ENCODE measurements at regions not wholly inside any gene's neighbourhood (a gene's known extent, or its start where the extent isn't known, plus 50 kb on each side); places are given as distances from the start of the nearest gene placed in this dataset.
"Not testable (repeated sequence)": the region's sequence is repeated elsewhere in the genome, so short reads cannot be mapped to it uniquely, and the experiment has no call there.

GRCh38 chr9:2373648-2374047, 247.9 kb upstream of the VLDLR start:
- DNase-seq = no peak
- Histone ChIP-seq H3K9me3 (replicated peaks) (no peaks in the 10 kb centered on the region; the same call in 1 of the 2 replicates), H3K27ac (no peak overlapping the region), H3K4me1 (no peaks in the 10 kb centered on the region), H3K36me3 (no peaks in the 10 kb centered on the region), H3K4me3 (no peak overlapping the region), H3K27me3 (no peaks in the 10 kb centered on the region)

DNA sequence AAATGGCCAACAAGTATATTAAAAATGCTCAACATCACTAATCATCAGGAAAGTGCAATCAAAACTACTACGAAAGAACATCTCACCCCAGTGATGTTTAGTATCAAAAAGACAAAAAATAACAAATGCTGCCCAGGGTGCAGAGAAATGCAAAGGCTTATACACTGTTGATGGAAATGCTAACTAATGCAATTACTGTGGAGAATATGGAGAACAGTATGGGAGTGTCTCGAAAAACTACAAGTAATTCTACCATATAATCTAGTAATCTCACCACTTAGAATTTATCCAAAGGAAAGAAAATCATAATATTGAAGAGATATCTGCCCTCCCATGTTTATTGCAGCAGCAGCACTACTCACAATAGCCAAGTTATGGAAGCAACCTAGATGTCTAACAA, 246.5 kb upstream of the VLDLR start:
- Histone ChIP-seq H3K4me3 (no peak overlapping the region), H3K36me3 (no peaks in the 10 kb centered on the region), H3K4me1 (no peaks in the 10 kb centered on the region), H3K27me3 (no peaks in the 10 kb centered on the region), H3K27ac (no peak overlapping the region), H3K9me3 (replicated peaks) (no peaks in the 10 kb centered on the region; the same call in 1 of the 2 replicates)
- DNase-seq = no peak

DNA sequence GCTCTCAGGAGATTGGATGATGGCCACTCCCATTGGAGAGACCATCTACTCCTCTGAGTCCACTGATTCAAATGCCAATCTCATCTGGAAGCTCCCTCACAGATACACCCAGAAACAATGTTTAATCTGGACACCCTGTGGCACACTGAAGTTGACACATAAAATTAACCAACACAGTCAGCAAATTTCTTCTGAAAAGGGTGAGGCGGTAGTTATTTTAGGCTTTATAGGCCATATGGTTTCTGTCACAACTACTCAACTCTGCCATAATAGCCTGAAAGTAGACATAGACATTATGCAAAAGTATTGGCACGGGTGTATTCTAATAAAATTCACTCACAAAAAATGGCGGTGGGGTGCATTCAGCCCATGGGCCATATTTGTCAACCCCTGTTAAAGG, 244.5 kb upstream of the VLDLR start:
- Histone ChIP-seq H3K4me1 (no peaks in the 10 kb centered on the region), H3K27me3 (no peaks in the 10 kb centered on the region)

DNA sequence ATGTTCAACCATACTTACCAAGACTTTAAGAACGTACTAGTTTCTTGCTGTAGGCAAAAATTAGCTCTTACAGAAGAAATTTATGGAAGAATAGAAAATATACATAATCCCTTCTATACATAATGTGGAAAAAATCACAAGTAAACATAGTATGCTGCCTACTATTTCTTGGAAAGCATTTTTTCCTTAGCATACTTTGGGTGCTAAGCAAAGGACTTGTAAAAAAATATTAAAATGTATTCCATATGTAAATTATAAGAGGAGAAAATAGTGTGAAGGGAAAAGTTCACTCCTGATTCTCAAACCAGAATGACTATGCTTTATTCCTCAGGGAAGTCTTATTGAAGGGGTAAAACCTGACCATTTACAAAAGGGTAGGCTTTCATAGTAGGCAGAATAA, 243.8 kb upstream of the VLDLR start:
- no peaks in the 10 kb centered on the region for H3K36me3 ChIP-seq
- H3K4me3 ChIP-seq = no peak overlapping the region
- no peaks in the 10 kb centered on the region; the same call in 1 of the 2 replicates for H3K9me3 ChIP-seq (replicated peaks)
- no peak overlapping the region for H3K27ac ChIP-seq
- H3K27me3 ChIP-seq = no peaks in the 10 kb centered on the region
- no peaks in the 10 kb centered on the region for H3K4me1 ChIP-seq
- DNase-seq = no peak

More for the DNA sequence above, 244.5 kb upstream of the VLDLR start:
- no peaks in the 10 kb centered on the region; the same call in 1 of the 2 replicates for H3K9me3 ChIP-seq (replicated peaks)
- H3K27ac ChIP-seq = no peak overlapping the region
- no peak for DNase-seq
- no peaks in the 10 kb centered on the region for H3K36me3 ChIP-seq
- H3K4me3 ChIP-seq = no peak overlapping the region

DNA sequence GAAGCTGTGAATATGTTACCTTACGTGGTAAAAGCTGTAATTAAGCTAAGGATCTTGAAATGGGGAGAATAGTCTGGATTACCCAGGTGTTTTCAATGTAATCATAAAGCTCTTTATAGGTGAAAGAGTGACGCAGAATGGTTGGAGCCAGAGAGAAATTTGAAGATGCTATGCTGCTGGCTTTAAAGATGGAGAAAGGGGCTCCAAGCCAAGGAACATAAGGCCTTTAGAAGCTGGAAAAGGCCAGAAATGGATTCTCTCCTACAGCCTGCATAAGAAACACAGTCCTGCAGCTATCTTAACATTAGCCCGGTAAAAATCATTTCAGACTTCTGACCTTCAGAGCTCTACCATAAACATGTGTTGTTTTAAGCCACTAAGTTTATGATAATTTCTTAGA, 243.3 kb upstream of the VLDLR start:
- Histone ChIP-seq H3K4me1 (no peaks in the 10 kb centered on the region), H3K27me3 (no peaks in the 10 kb centered on the region), H3K9me3 (replicated peaks) (no peaks in the 10 kb centered on the region; the same call in 1 of the 2 replicates), H3K4me3 (no peak overlapping the region), H3K36me3 (no peaks in the 10 kb centered on the region), H3K27ac (no peak overlapping the region)
- DNase-seq = no peak

DNA sequence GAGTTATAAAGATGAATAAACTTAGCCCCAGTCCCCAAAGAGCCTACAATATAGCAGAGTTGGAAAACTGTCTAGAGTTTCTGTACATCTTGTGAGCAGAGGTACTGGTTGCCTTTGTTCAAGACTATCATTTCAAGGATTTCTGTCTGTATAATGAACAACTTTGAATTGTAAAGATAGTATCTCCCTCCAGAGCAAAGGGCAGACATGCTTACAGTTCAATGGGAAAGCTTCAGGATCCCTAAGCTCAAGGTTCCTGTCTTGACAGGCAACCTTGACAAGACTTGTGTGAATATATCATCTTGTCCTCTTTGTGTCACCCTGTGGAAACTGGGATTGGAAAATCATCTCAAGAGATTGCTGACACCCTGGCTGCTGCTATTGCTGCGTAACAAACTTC, 242.8 kb upstream of the VLDLR start:
- Histone ChIP-seq H3K36me3 (no peaks in the 10 kb centered on the region), H3K4me3 (no peak overlapping the region), H3K9me3 (replicated peaks) (no peaks in the 10 kb centered on the region; the same call in 1 of the 2 replicates), H3K27me3 (no peaks in the 10 kb centered on the region), H3K4me1 (no peaks in the 10 kb centered on the region), H3K27ac (no peak overlapping the region)
- DNase-seq = no peak

DNA sequence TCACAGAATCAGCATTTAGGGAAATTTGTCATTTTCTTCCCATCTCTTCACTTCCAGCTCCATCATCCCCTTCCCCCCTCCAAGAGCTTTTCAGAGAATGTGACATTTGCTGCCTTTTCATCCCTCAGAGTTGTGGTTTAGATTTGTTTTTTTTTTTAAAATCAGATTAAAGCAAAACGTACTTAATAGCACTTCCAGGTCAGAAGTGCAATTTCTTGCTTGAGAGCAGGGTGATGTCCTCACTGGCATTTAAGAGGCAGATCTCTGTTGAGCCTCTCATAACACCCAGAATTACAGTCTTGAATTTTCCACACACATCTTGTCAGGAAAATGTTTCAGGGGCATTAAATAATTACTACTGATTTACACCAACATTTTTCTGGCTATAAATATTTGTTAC, 236.8 kb upstream of the VLDLR start:
- Histone ChIP-seq H3K27ac (no peak overlapping the region), H3K4me1 (0 out of 2 replicates have a peak, but pooled peaks cover 5% of the 10 kb centered on the region), H3K9me3 (replicated peaks) (no peaks in the 10 kb centered on the region), H3K27me3 (no peaks in the 10 kb centered on the region), H3K4me3 (no peak overlapping the region), H3K36me3 (no peaks in the 10 kb centered on the region)
- DNase-seq = no peak

GRCh38 chr9:2385746-2386145, 235.8 kb upstream of the VLDLR start:
- Histone ChIP-seq H3K27ac (no peak overlapping the region), H3K4me1 (0 out of 2 replicates have a peak, but pooled peaks cover 5% of the 10 kb centered on the region), H3K36me3 (no peaks in the 10 kb centered on the region), H3K27me3 (no peaks in the 10 kb centered on the region), H3K9me3 (replicated peaks) (no peaks in the 10 kb centered on the region), H3K4me3 (no peak overlapping the region)
- no peak for DNase-seq

DNA sequence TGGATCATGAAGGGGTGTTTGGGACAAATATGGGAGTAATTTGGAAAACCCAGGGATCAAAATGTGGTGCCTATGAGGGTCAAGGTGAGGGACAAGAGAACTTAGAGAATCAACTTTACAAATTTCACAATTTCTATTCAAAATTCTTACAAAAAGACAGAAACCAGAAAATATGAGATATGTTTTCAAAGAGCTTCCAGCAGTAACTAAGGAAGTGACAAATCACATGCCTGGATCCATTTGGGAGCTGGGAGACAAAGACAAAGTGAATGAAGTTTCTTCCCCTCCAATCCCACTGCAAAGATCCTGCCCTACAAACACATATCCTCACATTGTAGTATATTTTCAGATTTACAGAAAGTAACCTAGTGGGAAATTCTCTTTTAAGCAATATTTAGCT, 235.0 kb upstream of the VLDLR start:
- Histone ChIP-seq H3K4me1 (0 out of 2 replicates have a peak, but pooled peaks cover 5% of the 10 kb centered on the region), H3K36me3 (no peaks in the 10 kb centered on the region), H3K27ac (no peak overlapping the region), H3K4me3 (no peak overlapping the region), H3K9me3 (replicated peaks) (no peaks in the 10 kb centered on the region), H3K27me3 (no peaks in the 10 kb centered on the region)
- no peak for DNase-seq

DNA sequence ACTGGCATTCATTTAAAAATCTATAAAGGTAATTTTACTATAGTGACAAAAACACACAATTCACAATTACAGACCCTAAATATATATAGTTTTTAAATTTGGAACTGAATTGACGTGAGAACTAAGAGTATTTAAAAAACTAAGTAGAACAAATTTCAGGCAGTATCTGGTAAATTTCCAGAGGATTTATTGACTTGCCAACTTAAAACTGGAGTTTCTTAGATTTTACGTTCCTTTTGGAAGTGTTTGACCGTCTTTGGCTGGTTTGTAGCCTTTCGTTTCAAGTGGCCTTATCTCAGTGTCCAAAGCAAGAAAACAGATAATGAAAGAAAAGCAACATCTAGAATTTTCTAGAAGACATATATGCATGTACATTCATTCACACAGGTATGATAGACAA, 234.4 kb upstream of the VLDLR start:
- Histone ChIP-seq H3K9me3 (replicated peaks) (no peaks in the 10 kb centered on the region), H3K4me3 (no peak overlapping the region), H3K4me1 (0 out of 2 replicates have a peak, but pooled peaks cover 5% of the 10 kb centered on the region), H3K36me3 (no peaks in the 10 kb centered on the region), H3K27me3 (no peaks in the 10 kb centered on the region), H3K27ac (no peak overlapping the region)
- no peak for DNase-seq

GRCh38 chr9:2389404-2389803, 232.2 kb upstream of the VLDLR start:
- H3K4me3 ChIP-seq = no peak overlapping the region
- no peaks in the 10 kb centered on the region for H3K9me3 ChIP-seq (replicated peaks)
- no peaks in the 10 kb centered on the region for H3K27me3 ChIP-seq
- H3K4me1 ChIP-seq = 0 out of 2 replicates have a peak, but pooled peaks cover 4% of the 10 kb centered on the region
- H3K27ac ChIP-seq = no peak overlapping the region
- no peak for DNase-seq
- no peaks in the 10 kb centered on the region for H3K36me3 ChIP-seq

- no peaks in the 10 kb centered on the region for H3K36me3 ChIP-seq
- no peak overlapping the region for H3K27ac ChIP-seq
- no peaks in the 10 kb centered on the region for H3K9me3 ChIP-seq (replicated peaks)
- no peak for DNase-seq
- H3K4me1 ChIP-seq = 0 out of 2 replicates have a peak, but pooled peaks cover 2% of the 10 kb centered on the region
- H3K27me3 ChIP-seq = no peaks in the 10 kb centered on the region
- no peak overlapping the region for H3K4me3 ChIP-seq
These were observed 231.6 kb upstream of the VLDLR start for GRCh38 chr9:2390028-2390427.

GRCh38 chr9:2391509-2392132, 230.0 kb upstream of the VLDLR start:
- H3K36me3 ChIP-seq; H3K27ac ChIP-seq; DNase-seq; H3K4me3 ChIP-seq; H3K9me3 ChIP-seq (replicated peaks); H3K4me1 ChIP-seq; H3K27me3 ChIP-seq: not testable (repeated sequence)

- not testable (repeated sequence) for H3K4me3 ChIP-seq, H3K27ac ChIP-seq
These were observed 227.4 kb upstream of the VLDLR start for GRCh38 chr9:2394087-2394741.

GRCh38 chr9:2395814-2396612, 225.6 kb upstream of the VLDLR start:
- no peaks in the 10 kb centered on the region for H3K36me3 ChIP-seq
- no peaks in the 10 kb centered on the region for H3K4me1 ChIP-seq
- no peak overlapping the region for H3K4me3 ChIP-seq
- H3K27me3 ChIP-seq = no peaks in the 10 kb centered on the region
- no peak for DNase-seq
- H3K27ac ChIP-seq = no peak overlapping the region
- no peaks in the 10 kb centered on the region for H3K9me3 ChIP-seq (replicated peaks)

More at GRCh38 chr9:2394087-2394741, 227.4 kb upstream of the VLDLR start:
- not testable (repeated sequence) for H3K9me3 ChIP-seq (replicated peaks); H3K27me3 ChIP-seq; DNase-seq; H3K4me1 ChIP-seq; H3K36me3 ChIP-seq
